Activated CD4-positive, alpha-beta T cell treated with anti-CD3 and anti-CD28 coated beads, Interleukin-2, amount 50 U/mL, for 4 hours (primary cell): ENCODE measurements at regions not wholly inside any gene's neighbourhood (a gene's known extent, or its start where the extent isn't known, plus 50 kb on each side); places are given as distances from the start of the nearest gene placed in this dataset.
"Not testable (repeated sequence)": the region's sequence is repeated elsewhere in the genome, so short reads cannot be mapped to it uniquely, and the experiment has no call there.

Source experiments
- DNase-seq, 2 experiments: peaks; one replicate each; pipeline ENCODE4 v3.0.0-alpha.2; 2020

DNA sequence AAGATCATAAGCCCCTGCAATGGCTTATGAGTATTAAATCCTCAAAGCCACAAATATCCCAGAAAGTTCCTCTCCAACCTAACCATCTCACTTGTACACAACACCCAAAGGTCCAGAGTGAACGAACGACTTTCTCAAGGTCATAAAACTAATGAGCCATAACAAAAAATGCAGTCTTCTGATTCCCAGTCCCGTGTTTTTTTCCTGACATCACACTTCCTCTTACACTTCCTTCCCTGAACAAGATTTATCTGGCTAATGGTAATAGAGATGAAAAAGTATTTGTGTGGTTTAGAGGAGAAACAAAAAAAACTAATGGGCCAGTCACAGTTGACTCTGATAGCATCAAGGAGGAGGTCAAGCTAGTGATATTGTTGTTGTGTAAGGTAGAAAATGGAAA is 99.5 kb upstream of the KLHL13 start:
- no peak for DNase-seq

DNA sequence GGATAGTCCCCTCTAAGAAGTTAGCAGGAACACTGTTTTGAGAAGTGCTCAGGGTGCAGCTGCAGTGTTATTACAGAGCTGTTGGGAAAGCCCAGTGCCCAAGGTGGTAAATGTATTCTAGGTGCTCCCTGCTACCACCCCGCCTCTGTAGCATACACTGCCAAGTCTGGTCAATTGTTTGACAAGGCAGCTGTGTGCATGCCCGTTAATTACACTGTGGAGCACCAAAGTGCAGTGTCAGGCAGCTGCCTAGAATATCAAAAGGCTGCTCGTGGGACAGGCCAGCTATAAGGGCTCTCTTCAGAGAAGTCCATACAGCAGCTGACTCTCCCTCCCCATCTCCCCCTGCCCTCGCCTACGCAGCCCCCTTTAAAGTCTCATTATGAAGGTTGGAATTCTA is 99.9 kb upstream of the KLHL13 start:
- DNase-seq = no peak

- no peak for DNase-seq
Observed at GRCh38 chrX:118218079-118218478, 101.5 kb upstream of the KLHL13 start.

- DNase-seq = no peak
Observed at GRCh38 chrX:118218940-118219339, 102.3 kb upstream of the KLHL13 start.

DNA sequence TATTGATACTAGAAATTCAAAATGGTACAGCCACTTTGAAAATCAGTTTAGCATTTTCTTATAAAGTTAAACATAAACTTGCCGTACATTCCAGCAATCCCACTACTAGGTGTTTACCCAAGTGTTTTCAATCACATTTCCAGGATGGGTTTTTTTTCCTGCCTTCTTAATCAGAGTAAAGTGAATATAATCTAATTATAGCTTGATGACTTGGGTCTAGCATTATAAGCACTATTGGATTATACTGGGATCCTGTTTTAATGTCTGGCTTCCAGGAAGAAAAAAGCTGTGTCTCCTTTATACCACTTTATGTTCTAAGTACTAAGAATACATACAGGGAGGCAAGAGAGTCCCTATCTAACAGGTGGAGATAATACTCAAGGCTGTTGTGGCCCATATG is 103.3 kb upstream of the KLHL13 start:
- no peak for DNase-seq

DNA sequence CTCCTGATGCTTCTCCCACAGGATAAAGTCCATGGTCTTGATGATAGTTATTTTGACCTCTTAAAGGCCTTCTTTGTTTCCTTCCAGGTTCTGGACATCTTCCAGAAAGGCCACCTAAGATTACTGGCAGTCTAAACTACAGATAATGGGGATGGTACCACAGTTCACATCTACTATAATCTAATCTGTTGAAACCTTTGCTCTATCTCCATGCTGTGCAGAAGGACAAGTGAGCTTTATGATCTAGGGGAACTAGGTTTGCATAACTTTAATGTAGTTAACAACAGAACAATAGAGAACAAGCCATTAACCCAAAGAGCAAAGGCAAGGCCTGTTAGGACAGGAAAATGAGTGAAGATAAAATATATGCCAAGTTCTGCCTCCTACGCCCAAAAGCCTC is 103.9 kb upstream of the KLHL13 start:
- no peak for DNase-seq

- no peak for DNase-seq
Observed at GRCh38 chrX:118221270-118221669, 104.7 kb upstream of the KLHL13 start.

GRCh38 chrX:118221733-118222132 is 105.1 kb upstream of the KLHL13 start:
- no peak for DNase-seq

- no peak for DNase-seq
Observed at GRCh38 chrX:118222421-118222820, 105.8 kb upstream of the KLHL13 start.

DNA sequence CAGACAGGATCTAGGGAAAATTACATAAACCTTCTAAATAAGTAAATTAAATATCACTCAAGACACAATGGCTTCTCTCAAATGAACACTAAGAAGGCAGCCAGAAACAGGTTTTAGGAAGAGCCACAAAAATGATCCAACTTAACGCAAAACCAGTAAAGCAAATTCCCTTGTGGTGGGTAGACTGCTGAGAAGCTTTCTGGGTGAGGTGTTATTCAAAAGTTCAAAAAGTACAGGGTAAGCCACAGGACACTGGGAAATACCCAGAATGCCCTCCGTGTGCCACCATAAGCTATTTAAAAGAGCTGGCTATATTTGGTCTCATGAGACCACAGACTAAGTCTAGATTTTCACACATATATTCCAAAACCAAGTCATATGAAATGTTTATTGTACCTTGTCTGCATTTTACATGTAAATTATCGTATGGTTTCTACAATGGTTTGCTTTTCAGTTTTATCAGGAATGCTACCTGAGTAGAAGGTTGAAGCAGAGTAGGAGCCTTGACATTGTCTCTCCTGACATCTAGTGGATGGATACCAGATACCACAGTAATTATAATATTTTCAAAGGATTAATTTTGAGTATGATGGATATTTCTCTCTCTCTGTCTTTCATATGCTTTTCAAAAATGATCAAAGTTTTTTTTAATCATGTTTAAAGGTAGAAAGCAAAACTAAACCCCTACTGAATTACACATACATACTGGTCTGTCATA is 109.3 kb upstream of the KLHL13 start:
- no peak for DNase-seq

DNA sequence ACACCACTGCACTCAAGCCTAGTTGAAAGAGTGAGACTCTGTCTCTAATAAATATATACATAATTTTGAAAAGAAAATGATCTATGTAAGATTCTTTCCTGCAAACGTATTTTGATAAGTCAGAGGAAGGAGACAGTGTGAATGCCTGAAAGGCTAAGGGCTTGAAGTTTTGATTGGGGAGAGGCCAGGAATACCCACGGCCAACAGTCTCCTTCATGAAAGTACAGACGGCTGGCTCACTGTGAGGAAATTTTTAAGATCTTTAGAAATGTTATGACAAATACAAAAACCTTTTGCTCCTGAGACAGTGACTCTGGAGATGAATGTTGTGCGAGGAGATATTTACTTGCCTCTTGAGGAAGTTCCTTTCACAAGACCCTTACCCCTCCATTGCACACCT is 111.4 kb upstream of the KLHL13 start:
- DNase-seq = no peak

GRCh38 chrX:118228456-118228855 is 111.8 kb upstream of the KLHL13 start:
- DNase-seq = no peak

GRCh38 chrX:118231464-118231863 is 114.4 kb upstream of the WDR44 start:
- DNase-seq = no peak

- no peak for DNase-seq
Observed at GRCh38 chrX:118239178-118239870, 106.6 kb upstream of the WDR44 start.

DNA sequence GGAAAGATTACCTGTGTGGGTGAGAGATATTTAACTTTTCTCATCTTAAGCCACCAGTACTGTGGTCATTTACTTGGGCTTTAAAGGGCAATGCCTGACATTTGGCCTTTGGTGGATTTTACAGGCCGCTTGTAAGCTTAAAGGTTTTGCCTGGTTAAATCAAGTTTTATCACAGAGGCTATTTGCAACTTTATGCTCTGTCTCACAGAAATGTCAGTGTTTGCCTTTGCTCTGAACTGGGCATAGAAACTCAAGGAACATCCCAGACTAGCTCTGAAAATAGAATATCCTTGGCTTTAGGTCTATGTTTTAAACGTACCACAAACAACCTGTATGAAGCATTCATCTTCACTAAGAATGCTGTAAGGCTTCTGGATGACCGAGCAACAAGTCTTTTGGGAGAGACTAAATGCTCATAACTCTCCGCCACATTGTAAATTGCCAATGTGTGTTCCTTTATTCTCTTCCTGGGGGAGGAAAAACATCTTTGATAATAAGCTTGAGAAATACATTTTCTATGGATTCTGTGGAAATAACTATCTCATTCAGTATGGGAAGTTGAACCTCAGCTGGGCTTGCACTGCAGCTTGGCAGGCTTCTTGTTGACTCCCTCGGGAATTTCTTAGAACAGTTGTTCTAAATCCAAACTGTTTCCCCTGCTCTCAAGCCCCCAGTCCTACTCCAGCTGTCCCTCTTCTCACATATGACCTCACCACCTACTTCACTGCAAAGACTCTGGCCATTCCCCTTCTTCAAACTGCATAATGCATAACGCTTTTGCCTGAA is 105.8 kb upstream of the WDR44 start:
- DNase-seq = no peak

GRCh38 chrX:118246961-118247360 is 98.9 kb upstream of the WDR44 start:
- not testable (repeated sequence) for DNase-seq

GRCh38 chrX:118249146-118249545 is 96.8 kb upstream of the WDR44 start:
- no peak for DNase-seq

- DNase-seq = no peak
Observed at GRCh38 chrX:118250445-118250844, 95.5 kb upstream of the WDR44 start.

- no peak for DNase-seq
Observed at GRCh38 chrX:118251271-118251670, 94.6 kb upstream of the WDR44 start.

DNA sequence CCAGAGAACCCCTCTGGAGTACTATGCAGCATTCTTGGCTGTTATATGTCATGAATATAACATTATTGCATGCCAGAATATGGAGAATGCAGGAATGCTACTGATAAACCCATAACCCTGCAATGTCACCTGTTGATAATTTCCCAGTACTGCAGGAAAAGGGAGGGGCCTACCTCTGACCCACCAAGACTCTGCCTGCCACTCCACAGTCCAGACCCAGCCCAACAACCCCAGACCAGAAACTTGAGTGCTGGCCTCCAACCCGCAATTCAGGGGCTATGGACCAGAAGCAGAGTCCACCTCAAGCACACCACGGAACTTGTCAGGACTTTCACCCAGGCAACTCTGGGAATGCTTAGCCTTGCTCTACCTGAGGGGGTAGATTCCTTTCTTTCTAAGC is 92.9 kb upstream of the WDR44 start:
- DNase-seq = no peak

- peak; percentile 1 to 21 for DNase-seq
Observed at GRCh38 chrX:118254611-118255010, 91.3 kb upstream of the WDR44 start.

DNA sequence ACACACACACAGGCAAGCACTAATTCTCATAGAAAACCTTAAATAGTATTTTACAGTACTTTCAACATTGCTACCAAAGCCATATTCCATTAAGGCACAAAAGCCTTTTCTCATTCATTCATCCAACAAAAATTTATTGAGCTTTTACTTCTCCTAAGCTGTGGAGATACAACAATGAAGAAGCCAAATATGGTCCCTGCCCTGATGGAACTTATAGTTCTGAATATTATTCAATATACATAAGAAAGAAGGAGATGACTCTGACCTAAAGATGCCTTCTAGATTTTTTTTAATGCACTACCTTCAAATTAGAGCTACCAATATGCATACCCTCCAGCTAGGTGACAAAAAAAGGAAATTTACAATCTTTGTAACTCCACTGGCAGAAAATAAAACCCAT is 90.0 kb upstream of the WDR44 start:
- no peak for DNase-seq

GRCh38 chrX:118257781-118258180 is 88.1 kb upstream of the WDR44 start:
- DNase-seq = no peak

DNA sequence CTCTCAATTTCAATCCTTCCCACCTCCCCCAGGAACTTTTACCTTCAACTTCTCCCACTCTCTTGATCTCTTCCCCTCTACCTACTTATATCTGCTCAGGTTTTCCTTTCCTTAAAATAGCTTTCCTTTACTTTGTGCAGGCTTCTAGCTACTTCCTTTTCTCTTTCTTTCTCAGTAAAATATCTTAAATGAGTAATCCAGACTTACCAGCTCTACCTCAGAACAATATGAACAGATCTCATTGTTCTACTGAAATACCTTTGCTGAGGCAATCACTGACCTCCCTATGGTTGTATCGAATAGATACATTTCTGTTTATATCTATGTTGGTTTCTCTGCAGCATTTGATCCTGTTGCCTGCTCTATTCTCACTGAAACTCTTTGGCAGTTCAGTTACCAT is 86.7 kb upstream of the WDR44 start:
- DNase-seq = no peak
